Osteoblast (primary cell): ENCODE measurements at regions not wholly inside any gene's neighbourhood (a gene's known extent, or its start where the extent isn't known, plus 50 kb on each side); places are given as distances from the start of the nearest gene placed in this dataset.

Experiments
- DNase-seq: peaks from one replicate; pipeline ENCODE4 v3.0.0; 2011; ENCODE audit warnings: low spot score, mixed read lengths; ENCODE audit not compliant: insufficient read length; ENCODE audit errors: missing footprints
- H2AFZ ChIP-seq: 2 replicates; pipeline ENCODE4 v1.6.0; 2011; ENCODE audit warnings: mild to moderate bottlenecking, low read length
- H3K27ac ChIP-seq: 2 replicates; pipeline ENCODE4 v1.5.1; 2011; ENCODE audit warnings: mild to moderate bottlenecking, low read depth, low read length, moderate library complexity
- H3K27me3 ChIP-seq: 2 replicates; pipeline ENCODE4 v1.6.0; 2012; ENCODE audit warnings: mild to moderate bottlenecking, control low read depth, inconsistent platforms, low read length, moderate library complexity; ENCODE audit not compliant: insufficient read depth
- H3K36me3 ChIP-seq: 2 replicates; pipeline ENCODE4 v1.5.1; 2011; ENCODE audit warnings: mild to moderate bottlenecking, low read length, control low read depth, moderate library complexity; ENCODE audit not compliant: insufficient read depth
- H3K4me1 ChIP-seq: 2 replicates; pipeline ENCODE4 v1.5.1; 2011; ENCODE audit warnings: mild to moderate bottlenecking, low read length, control low read depth, moderate library complexity; ENCODE audit not compliant: insufficient read depth
- H3K4me2 ChIP-seq: 2 replicates; pipeline ENCODE4 v1.6.0; 2011; ENCODE audit warnings: mild to moderate bottlenecking, low read length; ENCODE audit not compliant: insufficient read depth
- H3K4me3 ChIP-seq: fragments of 200-600 bp; sonication (generic); 3 replicates; pipeline ENCODE4 v1.5.1; 2012; ENCODE audit warnings: mild to moderate bottlenecking, low read length, inconsistent platforms; ENCODE audit not compliant: insufficient read depth
- H3K79me2 ChIP-seq: 2 replicates; pipeline ENCODE4 v1.6.0; 2012; ENCODE audit warnings: mild to moderate bottlenecking, low read length, control low read depth, inconsistent platforms; ENCODE audit not compliant: insufficient read depth
- H3K9me3 ChIP-seq: 2 replicates; pipeline ENCODE4 v1.5.1; 2011; ENCODE audit warnings: low read depth, low read length, control low read depth
- H4K20me1 ChIP-seq: 2 replicates; pipeline ENCODE4 v1.6.0; 2012; ENCODE audit warnings: mild to moderate bottlenecking, low read length, control low read depth; ENCODE audit not compliant: insufficient read depth
- TF ChIP-seq, protein P1 (sequence below): IDR thresholded peaks from 2 replicates; pipeline ENCODE4 v1.5.1; 2011; ENCODE audit warnings: mild to moderate bottlenecking, low read depth, low read length, moderate library complexity; ENCODE audit errors: extremely low read depth

DNA sequence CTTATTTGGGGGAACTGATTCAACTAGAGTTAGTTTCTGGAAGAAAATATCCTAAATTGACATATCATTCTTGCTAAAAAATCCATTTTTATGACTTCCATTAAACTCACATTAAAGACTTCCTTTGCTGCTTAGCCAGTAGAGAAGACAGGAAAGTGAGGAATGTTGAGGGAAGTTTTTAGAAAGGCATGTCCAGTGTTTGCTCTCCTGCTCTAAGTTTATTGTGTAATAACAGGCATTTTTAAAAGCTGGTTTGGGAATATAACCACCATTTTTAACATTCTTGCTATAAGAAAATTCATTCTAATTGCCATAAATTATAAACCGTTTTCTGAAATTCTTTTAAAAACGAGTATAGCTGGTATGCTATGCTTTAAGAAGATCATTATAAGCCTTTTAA is 428.0 kb downstream of the RAP2B start:
- Histone ChIP-seq H3K79me2 (no peaks in the 10 kb centered on the region), H4K20me1 (no peaks in the 10 kb centered on the region), H2AFZ (no peak overlapping the region), H3K4me3 (no peak overlapping the region), H3K4me1 (no peaks in the 10 kb centered on the region), H3K27me3 (no peaks in the 10 kb centered on the region), H3K27ac (no peak overlapping the region), H3K36me3 (no peaks in the 10 kb centered on the region), H3K4me2 (no peak overlapping the region), H3K9me3 (no peaks in the 10 kb centered on the region)
- TF ChIP-seq, protein P1, sequence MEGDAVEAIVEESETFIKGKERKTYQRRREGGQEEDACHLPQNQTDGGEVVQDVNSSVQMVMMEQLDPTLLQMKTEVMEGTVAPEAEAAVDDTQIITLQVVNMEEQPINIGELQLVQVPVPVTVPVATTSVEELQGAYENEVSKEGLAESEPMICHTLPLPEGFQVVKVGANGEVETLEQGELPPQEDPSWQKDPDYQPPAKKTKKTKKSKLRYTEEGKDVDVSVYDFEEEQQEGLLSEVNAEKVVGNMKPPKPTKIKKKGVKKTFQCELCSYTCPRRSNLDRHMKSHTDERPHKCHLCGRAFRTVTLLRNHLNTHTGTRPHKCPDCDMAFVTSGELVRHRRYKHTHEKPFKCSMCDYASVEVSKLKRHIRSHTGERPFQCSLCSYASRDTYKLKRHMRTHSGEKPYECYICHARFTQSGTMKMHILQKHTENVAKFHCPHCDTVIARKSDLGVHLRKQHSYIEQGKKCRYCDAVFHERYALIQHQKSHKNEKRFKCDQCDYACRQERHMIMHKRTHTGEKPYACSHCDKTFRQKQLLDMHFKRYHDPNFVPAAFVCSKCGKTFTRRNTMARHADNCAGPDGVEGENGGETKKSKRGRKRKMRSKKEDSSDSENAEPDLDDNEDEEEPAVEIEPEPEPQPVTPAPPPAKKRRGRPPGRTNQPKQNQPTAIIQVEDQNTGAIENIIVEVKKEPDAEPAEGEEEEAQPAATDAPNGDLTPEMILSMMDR: no peak
- no peak for DNase-seq

DNA sequence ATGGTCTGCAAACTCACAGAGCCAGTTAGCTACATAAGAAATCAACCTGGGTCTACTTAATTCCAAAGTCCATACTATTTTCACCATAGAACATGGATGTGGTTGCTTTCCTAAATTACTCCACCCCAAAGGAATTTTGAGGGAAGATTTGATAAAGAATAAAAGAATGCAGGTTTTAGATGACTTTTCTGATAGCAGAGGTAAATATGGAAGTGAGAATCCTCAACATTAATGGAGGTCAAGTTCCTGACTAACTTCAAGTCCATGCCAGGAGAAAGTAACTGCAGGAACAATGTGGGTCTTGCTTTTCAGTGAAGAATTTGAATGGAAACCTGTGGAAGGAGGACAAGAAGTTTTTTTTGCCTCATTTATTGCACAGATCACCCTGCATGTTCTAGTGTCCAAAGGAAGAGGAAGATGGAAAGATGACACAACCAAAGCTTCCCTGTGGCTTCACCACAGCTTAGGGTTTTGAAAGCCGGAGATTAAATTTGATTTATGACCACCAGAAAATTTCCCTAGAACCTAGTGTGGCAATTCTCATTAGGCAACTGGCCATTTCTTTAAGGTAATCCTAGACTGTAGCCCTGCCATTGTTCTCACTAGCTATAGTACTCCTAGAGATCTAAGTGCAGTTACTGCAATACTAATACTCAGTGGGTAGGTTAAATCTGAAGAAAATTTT is 429.7 kb downstream of the RAP2B start:
- no peak overlapping the region for H3K27ac ChIP-seq
- H3K4me2 ChIP-seq: no peak overlapping the region
- no peaks in the 10 kb centered on the region for H3K79me2 ChIP-seq
- no peak for DNase-seq
- no peak overlapping the region for H3K4me3 ChIP-seq
- H4K20me1 ChIP-seq: no peaks in the 10 kb centered on the region
- TF ChIP-seq, protein P1: no peak
- no peaks in the 10 kb centered on the region for H3K27me3 ChIP-seq
- H2AFZ ChIP-seq: no peak overlapping the region
- H3K9me3 ChIP-seq: no peaks in the 10 kb centered on the region
- no peaks in the 10 kb centered on the region for H3K36me3 ChIP-seq
- no peaks in the 10 kb centered on the region for H3K4me1 ChIP-seq

DNA sequence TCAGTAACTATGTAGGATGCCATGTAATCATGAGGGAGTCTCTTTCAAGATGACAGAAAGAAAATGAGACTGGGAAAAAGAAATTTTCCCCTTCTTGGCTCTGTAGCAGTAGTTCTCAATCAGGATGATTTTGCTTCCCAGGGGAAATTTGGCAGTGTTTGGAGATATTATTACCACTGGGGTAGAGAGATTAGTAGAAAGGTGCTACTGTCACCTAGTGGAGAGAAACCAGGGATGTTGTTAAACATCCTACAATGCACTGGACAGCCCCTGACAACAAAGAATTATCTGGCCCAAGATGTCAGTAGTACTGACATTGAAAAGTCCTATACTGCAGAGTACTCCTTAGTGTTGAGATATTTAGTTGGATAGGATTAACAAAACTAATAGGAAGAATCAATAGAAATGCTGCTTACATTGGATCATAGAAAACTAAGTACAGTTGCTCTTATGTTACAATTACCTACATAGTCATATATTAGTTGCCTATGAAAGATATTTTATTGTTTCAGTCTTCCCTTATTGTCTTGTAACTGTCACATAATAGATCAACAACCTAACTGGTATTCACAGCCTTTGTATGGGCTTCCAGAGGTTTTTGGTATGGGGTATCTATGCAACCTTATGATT is 433.3 kb downstream of the RAP2B start:
- Histone ChIP-seq H3K4me2 (no peak overlapping the region), H3K27ac (no peak overlapping the region), H2AFZ (no peak overlapping the region), H3K79me2 (no peaks in the 10 kb centered on the region), H3K4me3 (no peak overlapping the region), H3K4me1 (peaks cover 11% of the 10 kb centered on the region), H3K27me3 (no peaks in the 10 kb centered on the region), H4K20me1 (no peaks in the 10 kb centered on the region), H3K36me3 (no peaks in the 10 kb centered on the region), H3K9me3 (no peaks in the 10 kb centered on the region)
- TF ChIP-seq, protein P1: peak; percentile 71
- no peak for DNase-seq

DNA sequence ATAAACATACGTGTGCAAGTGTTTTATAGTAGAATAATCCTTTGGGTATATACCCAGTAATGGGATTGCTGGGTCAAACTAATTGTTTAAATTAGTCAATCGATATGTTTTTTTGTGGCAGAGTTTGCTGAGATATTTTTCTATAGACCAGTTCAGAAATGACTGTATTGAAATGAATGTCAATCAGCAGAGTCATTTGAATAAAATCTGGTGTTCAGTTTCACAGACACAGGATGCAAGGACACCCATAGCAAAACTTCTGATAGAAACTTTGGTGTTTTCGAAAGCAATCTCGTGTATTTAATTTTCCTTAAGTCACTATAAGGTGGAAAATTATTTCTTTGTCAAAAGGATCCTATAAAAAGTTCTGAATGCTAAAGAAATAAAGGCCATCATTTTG is 434.4 kb downstream of the RAP2B start:
- no peak for DNase-seq
- Histone ChIP-seq H3K27me3 (no peaks in the 10 kb centered on the region), H3K9me3 (no peaks in the 10 kb centered on the region), H4K20me1 (no peaks in the 10 kb centered on the region), H3K4me3 (no peak overlapping the region), H3K4me1 (peaks cover 11% of the 10 kb centered on the region), H3K4me2 (no peak overlapping the region), H3K79me2 (no peaks in the 10 kb centered on the region), H3K36me3 (no peaks in the 10 kb centered on the region), H3K27ac (no peak overlapping the region), H2AFZ (no peak overlapping the region)
- TF ChIP-seq, protein P1: no peak
